GM12878 (cell line): ENCODE measurements at regions not wholly inside any gene's neighbourhood (a gene's known extent, or its start where the extent isn't known, plus 50 kb on each side); places are given as distances from the start of the nearest gene placed in this dataset.

Experiments used
- ATAC-seq: fragments of 200-7000 bp; cut with Tn5 transposase; 3 replicates; pipeline ENCODE4 v1.9.1; 2020; ENCODE audit warnings: mild to moderate bottlenecking, moderate library complexity
- BruUV-seq: library from RNA; stranded (reverse); fragments of 400-500 nt; replicated peaks from 2 replicates; lab custom pipeline; 2021; lab: Mats Ljungman, UMichigan
- CTCF ChIA-PET: fragments of 300-600 bp; sonication (Branson Sonifier 250); formaldehyde crosslinking; extraction: SDS; loops from one replicate; lab custom pipeline; 2021; ENCODE audit warnings: inconsistent platforms; lab: Yijun Ruan, JAX
- POLR2A ChIA-PET: fragments of 350-600 bp; formaldehyde crosslinking; extraction: SDS; loops from one replicate; lab custom pipeline; 2021; ENCODE audit warnings: inconsistent platforms; lab: Charles Lee
- RAD21 ChIA-PET: fragments of 300-600 bp; sonication (Branson Sonifier 250); formaldehyde crosslinking; loops from one replicate; lab custom pipeline; 2023; ENCODE audit warnings: antibody characterized with exemption; ENCODE audit not compliant: unreplicated experiment; lab: Charles Lee
- SMC1A ChIA-PET: fragments of 300-600 bp; sonication (Branson Sonifier 250); formaldehyde crosslinking; loops from one replicate; lab custom pipeline; 2023; ENCODE audit not compliant: unreplicated experiment, uncharacterized antibody; lab: Charles Lee
- DNase-seq: peaks from one replicate; pipeline ENCODE4 v3.0.0-alpha.2; 2011; ENCODE audit warnings: low read depth, low spot score
- FAIRE-seq: peaks from 3 replicates; lab custom pipeline; 2011; peaks lifted over from hg19 to GRCh38; lab: Jason Lieb, UNC
- H2AFZ ChIP-seq: 2 replicates; pipeline ENCODE4 v1.6.0; 2011; ENCODE audit warnings: low read depth, low read length, control low read depth; ENCODE audit not compliant: control insufficient read depth
- H3K27ac ChIP-seq: 2 replicates; pipeline ENCODE4 v1.5.1; 2011; ENCODE audit warnings: control low read depth; ENCODE audit not compliant: control insufficient read depth, insufficient read depth
- H3K27me3 ChIP-seq, 2 experiments: replicated peaks in 1 of 2; 2 replicates each; pipeline versions ENCODE4 v1.6.0 to v1.6.1; 2011; ENCODE audit warnings: low read length in 1 of 2; ENCODE audit not compliant: control insufficient read depth in 2 of 2, insufficient read depth in 2 of 2
- H3K36me3 ChIP-seq, 2 experiments: 2 replicates each; pipeline ENCODE4 v1.5.1; 2011; ENCODE audit warnings: low read length in 1 of 2; ENCODE audit not compliant: control insufficient read depth in 2 of 2, insufficient read depth in 2 of 2
- H3K4me1 ChIP-seq: 2 replicates; pipeline ENCODE4 v1.6.1; 2011; ENCODE audit warnings: mild to moderate bottlenecking, low read length, moderate library complexity, mixed read lengths; ENCODE audit not compliant: control insufficient read depth, insufficient read depth
- H3K4me2 ChIP-seq: 2 replicates; pipeline ENCODE4 v1.6.0; 2011; ENCODE audit warnings: control low read depth; ENCODE audit not compliant: control insufficient read depth, insufficient read depth
- H3K4me3 ChIP-seq: fragments of 200-600 bp; sonication (generic); 2 replicates; pipeline ENCODE4 v1.5.1; 2016
- H3K79me2 ChIP-seq: 2 replicates; pipeline ENCODE4 v1.6.0; 2011; ENCODE audit warnings: low read length; ENCODE audit not compliant: control insufficient read depth, insufficient read depth
- H3K9ac ChIP-seq: 2 replicates; pipeline ENCODE4 v1.8.0; 2011; ENCODE audit warnings: low read length, control low read depth, mixed read lengths; ENCODE audit not compliant: control insufficient read depth, insufficient read depth
- H3K9me3 ChIP-seq: replicated peaks from 3 replicates; pipeline ENCODE4 v1.5.1; 2011; ENCODE audit warnings: mild to moderate bottlenecking, low read length; ENCODE audit not compliant: control insufficient read depth, insufficient read depth
- H4K20me1 ChIP-seq: 2 replicates; pipeline ENCODE4 v1.6.0; 2011; ENCODE audit not compliant: control insufficient read depth, insufficient read depth
- ASH2L ChIP-seq: fragments of 300-600, 200-600 bp; sonication (generic); IDR thresholded peaks from 2 replicates; pipeline ENCODE4 v1.6.1; 2017; ENCODE audit warnings: low read depth, mild to moderate bottlenecking, borderline replicate concordance
- GABPA ChIP-seq: IDR thresholded peaks from 2 replicates; pipeline ENCODE4 v1.6.1; 2014; ENCODE audit warnings: antibody characterized with exemption, low read depth, mild to moderate bottlenecking, inconsistent platforms
- GATAD2B ChIP-seq: fragments of 450-650 bp; conservative IDR thresholded peaks from 2 replicates; pipeline ENCODE4 v1.6.1; 2017; ENCODE audit warnings: low read depth, mild to moderate bottlenecking, moderate library complexity
- HDAC2 ChIP-seq: fragments of 200-600 bp; sonication (generic); IDR thresholded peaks from 2 replicates; pipeline ENCODE4 v1.6.1; 2017
- IKZF2 ChIP-seq, 2 experiments: fragments of 450-650 bp; IDR thresholded peaks; 2 replicates each; pipeline ENCODE4 v1.6.1; 2017; ENCODE audit warnings: mild to moderate bottlenecking in 2 of 2, moderate library complexity in 2 of 2
- KAT2A ChIP-seq: conservative IDR thresholded peaks from 2 replicates; pipeline ENCODE4 v1.6.1; 2011; ENCODE audit warnings: low read depth, low read length; ENCODE audit not compliant: control insufficient read depth
- MTA2 ChIP-seq: fragments of 450-650 bp; IDR thresholded peaks from 2 replicates; pipeline ENCODE4 v1.6.1; 2016; ENCODE audit warnings: low read depth, mild to moderate bottlenecking, moderate library complexity
- RAD51 ChIP-seq: fragments of 450-650 bp; IDR thresholded peaks from 2 replicates; pipeline ENCODE4 v1.6.1; 2016; ENCODE audit warnings: moderate library complexity, mild to moderate bottlenecking, inconsistent platforms
- SMAD1 ChIP-seq: fragments of 450-650 bp; IDR thresholded peaks from 2 replicates; pipeline ENCODE4 v1.6.1; 2018; ENCODE audit warnings: mild to moderate bottlenecking, low read depth; ENCODE audit not compliant: partially characterized antibody
- SP1 ChIP-seq: IDR thresholded peaks from one replicate; pipeline ENCODE4 v1.6.1; 2011; ENCODE audit warnings: low read depth, low read length
- SREBF2 ChIP-seq: IDR thresholded peaks from 2 replicates; pipeline ENCODE4 v1.6.1; 2012; ENCODE audit warnings: mild to moderate bottlenecking, low read length
- ZBTB33 ChIP-seq: fragments of 450-650 bp; IDR thresholded peaks from 2 replicates; pipeline ENCODE4 v1.6.1; 2017; ENCODE audit warnings: mild to moderate bottlenecking
- WGBS: methylation state at CpG from one replicate; pipeline ENCODE4 v1.1.6; 2016; ENCODE audit warnings: low lambda C conversion rate; ENCODE audit not compliant: insufficient replicate concordance, insufficient coverage; ENCODE audit errors: missing lambda C conversion rate; 5-methylcytosine and 5-hydroxymethylcytosine counted together
- in situ Hi-C: fragments of 300-500 bp; cut with MboI; formaldehyde crosslinking; loops from 9 replicates; pipeline ENCODE4 v1.14.3; 2018; ENCODE audit warnings: mixed read lengths
- intact Hi-C: fragments of 100-400 bp; cut with micrococcal nuclease; formaldehyde crosslinking; loops from one replicate; pipeline ENCODE4 v1.14.2; 2022; ENCODE audit not compliant: unreplicated experiment
- TF ChIP-seq, protein P1 (sequence below): fragments of 450-650 bp; formaldehyde crosslinking; IDR thresholded peaks from 2 replicates; pipeline ENCODE4 v1.5.0; 2022; ENCODE audit warnings: mild to moderate bottlenecking, missing genetic modification characterization

GRCh38 chr13:38086721-38087120 is 217.1 kb upstream of the TRPC4 start:
- intact Hi-C loops (no loop called here), in situ Hi-C loops (no loop called here)
- DNase-seq = no peak
- TF ChIP-seq, protein P1, sequence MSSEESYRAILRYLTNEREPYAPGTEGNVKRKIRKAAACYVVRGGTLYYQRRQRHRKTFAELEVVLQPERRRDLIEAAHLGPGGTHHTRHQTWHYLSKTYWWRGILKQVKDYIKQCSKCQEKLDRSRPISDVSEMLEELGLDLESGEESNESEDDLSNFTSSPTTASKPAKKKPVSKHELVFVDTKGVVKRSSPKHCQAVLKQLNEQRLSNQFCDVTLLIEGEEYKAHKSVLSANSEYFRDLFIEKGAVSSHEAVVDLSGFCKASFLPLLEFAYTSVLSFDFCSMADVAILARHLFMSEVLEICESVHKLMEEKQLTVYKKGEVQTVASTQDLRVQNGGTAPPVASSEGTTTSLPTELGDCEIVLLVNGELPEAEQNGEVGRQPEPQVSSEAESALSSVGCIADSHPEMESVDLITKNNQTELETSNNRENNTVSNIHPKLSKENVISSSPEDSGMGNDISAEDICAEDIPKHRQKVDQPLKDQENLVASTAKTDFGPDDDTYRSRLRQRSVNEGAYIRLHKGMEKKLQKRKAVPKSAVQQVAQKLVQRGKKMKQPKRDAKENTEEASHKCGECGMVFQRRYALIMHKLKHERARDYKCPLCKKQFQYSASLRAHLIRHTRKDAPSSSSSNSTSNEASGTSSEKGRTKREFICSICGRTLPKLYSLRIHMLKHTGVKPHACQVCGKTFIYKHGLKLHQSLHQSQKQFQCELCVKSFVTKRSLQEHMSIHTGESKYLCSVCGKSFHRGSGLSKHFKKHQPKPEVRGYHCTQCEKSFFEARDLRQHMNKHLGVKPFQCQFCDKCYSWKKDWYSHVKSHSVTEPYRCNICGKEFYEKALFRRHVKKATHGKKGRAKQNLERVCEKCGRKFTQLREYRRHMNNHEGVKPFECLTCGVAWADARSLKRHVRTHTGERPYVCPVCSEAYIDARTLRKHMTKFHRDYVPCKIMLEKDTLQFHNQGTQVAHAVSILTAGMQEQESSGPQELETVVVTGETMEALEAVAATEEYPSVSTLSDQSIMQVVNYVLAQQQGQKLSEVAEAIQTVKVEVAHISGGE (CRISPR knock-in tag) = no peak
- no peak for TF ChIP-seq KAT2A
- TF ChIP-seq GATAD2B = no peak
- no peak for TF ChIP-seq SREBF2
- TF ChIP-seq SMAD1 = no peak
- no peak for TF ChIP-seq HDAC2
- no peak for TF ChIP-seq MTA2
- TF ChIP-seq RAD51 = no peak
- TF ChIP-seq ASH2L = no peak
- TF ChIP-seq SP1 = no peak
- TF ChIP-seq IKZF2 (IDR thresholded peaks at IDR 0.05) = no peak
- TF ChIP-seq GABPA = no peak
- TF ChIP-seq ZBTB33 = no peak
- SMC1A ChIA-PET = no interaction called here
- Histone ChIP-seq H3K79me2 (no peaks in the 10 kb centered on the region), H2AFZ (no peak overlapping the region), H4K20me1 (no peaks in the 10 kb centered on the region), H3K27me3 (no peaks in the 10 kb centered on the region), H3K36me3 (no peaks in the 10 kb centered on the region), H3K9me3 (no peaks in the 10 kb centered on the region; the same call in 2 of the 3 replicates), H3K4me1 (no peaks in the 10 kb centered on the region), H3K27ac (no peak overlapping the region), H3K4me2 (no peak overlapping the region), H3K9ac (no peak overlapping the region), H3K4me3 (no peak overlapping the region)
- CTCF ChIA-PET = no interaction called here
- POLR2A ChIA-PET = no interaction called here
- no peak for ATAC-seq
- no TSS peak for BruUV-seq
- FAIRE-seq = no peak
- RAD21 ChIA-PET = no interaction called here
- 0% methylated on average over 4 of the region's 4 CpGs for WGBS
